ENCODE measurements at regions not wholly inside any gene's neighbourhood (a gene's known extent, or its start where the extent isn't known, plus 50 kb on each side); places are given as distances from the start of the nearest gene placed in this dataset.

DNA sequence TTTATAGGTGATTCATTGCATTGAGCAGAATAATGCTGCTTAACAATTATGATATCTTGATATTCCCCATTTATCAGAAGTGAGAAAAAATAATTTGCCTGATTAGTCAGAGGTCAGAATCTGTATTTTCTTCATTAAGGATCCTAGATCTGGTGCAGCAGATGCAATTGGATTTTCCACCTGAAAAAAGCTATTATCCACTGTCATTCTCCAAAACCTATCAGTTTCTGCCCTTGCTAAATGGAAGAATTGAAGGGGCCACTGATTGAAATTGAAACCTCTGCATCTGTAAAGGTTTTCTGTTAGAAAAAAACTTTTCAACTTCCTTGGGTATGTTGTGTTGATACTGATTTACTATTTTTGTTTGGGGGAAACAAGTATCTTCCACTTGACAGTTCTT lies 636.0 kb upstream of the NDST4 start:
- H4K5ac ChIP-seq (ENCODE audit: insufficient read length, low read depth, low read length), result no peak overlapping the region
- Mint-ChIP-seq H3K27me3 (ENCODE audit: low read depth) (no peaks in the 10 kb centered on the region), H3K9me3 (peaks cover 6 to 8% of the 10 kb centered on the region in 2 experiments; a peak in 4 of 5 replicates), H3K4me1 (no peaks in the 10 kb centered on the region), H3K4me3 (no peak overlapping the region), H3K36me3 (ENCODE audit: insufficient read depth in 1 of 3, low read depth in 3 of 3) (peaks cover 6 to 9% (median 7%) of the 10 kb centered on the region in 3 experiments; a peak in 6 of 7 replicates), H3K27ac (no peak overlapping the region)
- no peak overlapping the region for H2BK5ac ChIP-seq (ENCODE audit: insufficient read length, low read length)
- no peaks in the 10 kb centered on the region for H3K79me2 ChIP-seq (ENCODE audit: insufficient read depth, low read length)
- no peak overlapping the region for H3K23ac ChIP-seq (ENCODE audit: insufficient read length, low read depth, low read length)
- no peak overlapping the region for H3K4ac ChIP-seq (ENCODE audit: low read depth, low read length)
- no peak overlapping the region for H3T11ph ChIP-seq (ENCODE audit: low read length)
- H3K9ac ChIP-seq (ENCODE audit: extremely low read depth, insufficient read length, low read length), result no peak overlapping the region
- TF ChIP-seq, protein P1, sequence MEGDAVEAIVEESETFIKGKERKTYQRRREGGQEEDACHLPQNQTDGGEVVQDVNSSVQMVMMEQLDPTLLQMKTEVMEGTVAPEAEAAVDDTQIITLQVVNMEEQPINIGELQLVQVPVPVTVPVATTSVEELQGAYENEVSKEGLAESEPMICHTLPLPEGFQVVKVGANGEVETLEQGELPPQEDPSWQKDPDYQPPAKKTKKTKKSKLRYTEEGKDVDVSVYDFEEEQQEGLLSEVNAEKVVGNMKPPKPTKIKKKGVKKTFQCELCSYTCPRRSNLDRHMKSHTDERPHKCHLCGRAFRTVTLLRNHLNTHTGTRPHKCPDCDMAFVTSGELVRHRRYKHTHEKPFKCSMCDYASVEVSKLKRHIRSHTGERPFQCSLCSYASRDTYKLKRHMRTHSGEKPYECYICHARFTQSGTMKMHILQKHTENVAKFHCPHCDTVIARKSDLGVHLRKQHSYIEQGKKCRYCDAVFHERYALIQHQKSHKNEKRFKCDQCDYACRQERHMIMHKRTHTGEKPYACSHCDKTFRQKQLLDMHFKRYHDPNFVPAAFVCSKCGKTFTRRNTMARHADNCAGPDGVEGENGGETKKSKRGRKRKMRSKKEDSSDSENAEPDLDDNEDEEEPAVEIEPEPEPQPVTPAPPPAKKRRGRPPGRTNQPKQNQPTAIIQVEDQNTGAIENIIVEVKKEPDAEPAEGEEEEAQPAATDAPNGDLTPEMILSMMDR (conservative IDR thresholded peaks at IDR 0.05), result no peak
- no peak overlapping the region for H2AFZ ChIP-seq (ENCODE audit: low read length)
- no peak overlapping the region for H3K56ac ChIP-seq (ENCODE audit: insufficient read length, low read depth, low read length)
- no peak overlapping the region for H2BK20ac ChIP-seq (ENCODE audit: low read depth, low read length, poor library complexity, severe bottlenecking)
- H2BK12ac ChIP-seq (ENCODE audit: insufficient read length, low read depth, low read length), result no peak overlapping the region
- no peaks in the 10 kb centered on the region for H3K23me2 ChIP-seq (ENCODE audit: insufficient read length, low read depth, low read length, poor library complexity, severe bottlenecking)
- no peak overlapping the region for H3K4me2 ChIP-seq (ENCODE audit: insufficient read depth, insufficient read length, low read length)
- no peak overlapping the region for H2BK120ac ChIP-seq (ENCODE audit: low read depth, low read length, poor library complexity, severe bottlenecking)
- no peak for DNase-seq
- H3K27ac ChIP-seq (ENCODE audit: insufficient read length, low read depth, low read length), result no peak overlapping the region
- H2AK5ac ChIP-seq (ENCODE audit: insufficient read length, low read length), result no peak overlapping the region
- no peak overlapping the region for H4K8ac ChIP-seq (replicated peaks; ENCODE audit: insufficient read length, low read depth, low read length)
- no peaks in the 10 kb centered on the region for H3K79me1 ChIP-seq (ENCODE audit: insufficient read depth, low read depth, low read length, poor library complexity, severe bottlenecking)
- no peak overlapping the region for H3K18ac ChIP-seq (ENCODE audit: insufficient read length, low read depth, low read length)
- H3K4me1 ChIP-seq (ENCODE audit: insufficient read depth, low read length), result no peaks in the 10 kb centered on the region
- H3K27me3 ChIP-seq (ENCODE audit: insufficient read depth, low read length), result no peaks in the 10 kb centered on the region
- H3K14ac ChIP-seq (ENCODE audit: insufficient read depth, low read length), result no peak overlapping the region
- no peaks in the 10 kb centered on the region for H4K20me1 ChIP-seq (ENCODE audit: control insufficient read depth, insufficient read depth, insufficient read length)
- H4K91ac ChIP-seq (ENCODE audit: insufficient read length, low read depth, low read length), result no peak overlapping the region
- no peaks in the 10 kb centered on the region for H3K9me3 ChIP-seq (ENCODE audit: control insufficient read depth, low read depth, low read length)
- no peak overlapping the region for H2BK15ac ChIP-seq (ENCODE audit: low read depth, low read length)
